MCF 10A (cell line): ENCODE measurements at regions not wholly inside any gene's neighbourhood (a gene's known extent, or its start where the extent isn't known, plus 50 kb on each side); places are given as distances from the start of the nearest gene placed in this dataset.

ENCODE experiments used
- BruUV-seq: library from RNA; stranded (reverse); fragments of 400-500 nt; replicated peaks from 2 replicates; lab custom pipeline; 2021; lab: Mats Ljungman, UMichigan
- CTCF ChIA-PET: fragments of 300-600 bp; sonication (Branson Sonifier 250); formaldehyde crosslinking; extraction: SDS; loops from one replicate; lab custom pipeline; 2021; ENCODE audit warnings: antibody characterized with exemption, inconsistent platforms; lab: Yijun Ruan, JAX
- POLR2A ChIA-PET: fragments of 300-600, 350-650 bp; sonication (Branson Sonifier 250); formaldehyde crosslinking; extraction: SDS; loops from one replicate; lab custom pipeline; 2020; ENCODE audit warnings: antibody characterized with exemption, inconsistent platforms; lab: Yijun Ruan, JAX
- DNase-seq: peaks from one replicate; pipeline ENCODE4 v3.0.0-alpha.2; 2018; ENCODE audit not compliant: unreplicated experiment
- H3K27ac Mint-ChIP-seq: one replicate; pipeline ENCODE4 v1.8.0; 2022; ENCODE audit warnings: mild to moderate bottlenecking, low read depth, mixed read lengths; ENCODE audit not compliant: unreplicated experiment
- H3K27me3 Mint-ChIP-seq: one replicate; pipeline ENCODE4 v1.8.0; 2022; ENCODE audit warnings: mixed read lengths; ENCODE audit not compliant: insufficient read depth, unreplicated experiment
- H3K36me3 Mint-ChIP-seq: one replicate; pipeline ENCODE4 v1.8.0; 2022; ENCODE audit warnings: mild to moderate bottlenecking, moderate library complexity, mixed read lengths; ENCODE audit not compliant: insufficient read depth, unreplicated experiment
- H3K4me1 Mint-ChIP-seq: one replicate; pipeline ENCODE4 v1.8.0; 2022; ENCODE audit warnings: mixed read lengths; ENCODE audit not compliant: insufficient read depth, unreplicated experiment
- H3K4me3 Mint-ChIP-seq: one replicate; pipeline ENCODE4 v1.8.0; 2022; ENCODE audit warnings: mild to moderate bottlenecking, moderate library complexity, mixed read lengths; ENCODE audit not compliant: unreplicated experiment
- H3K9me3 Mint-ChIP-seq: one replicate; pipeline ENCODE4 v1.8.0; 2022; ENCODE audit warnings: mixed read lengths; ENCODE audit not compliant: unreplicated experiment
- intact Hi-C: fragments of 100-400 bp; cut with micrococcal nuclease; formaldehyde crosslinking; loops from 2 replicates; pipeline ENCODE4 v1.14.1; 2022
- TF ChIP-seq, protein P1 (sequence below): fragments of 200-600 bp; IDR thresholded peaks from one replicate; pipeline ENCODE4 v1.8.0; 2022; ENCODE audit warnings: antibody characterized with exemption, mild to moderate bottlenecking; ENCODE audit not compliant: unreplicated experiment

DNA sequence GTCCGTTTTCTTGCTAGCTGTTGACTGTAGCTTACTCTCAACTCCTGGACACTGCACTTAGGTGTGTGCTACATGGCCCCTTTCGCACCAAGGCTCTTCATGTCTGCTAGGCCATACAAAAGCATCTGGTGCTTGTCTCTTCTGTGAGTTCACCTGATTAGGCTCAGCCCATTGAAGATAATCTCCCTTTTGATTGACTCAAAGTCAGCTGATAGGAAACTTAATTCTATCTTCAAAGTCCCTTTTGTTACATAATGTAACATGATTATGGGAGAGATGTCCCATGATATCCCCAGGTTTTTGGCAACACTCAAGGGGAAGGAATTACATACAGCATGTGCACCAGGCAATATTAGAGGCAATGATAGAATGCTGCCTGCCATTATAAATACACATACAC is 263.0 kb upstream of the JAG1 start:
- Mint-ChIP-seq H3K9me3 (peaks cover under 1% of the 10 kb centered on the region), H3K4me3 (no peak overlapping the region), H3K27ac (no peak overlapping the region), H3K27me3 (no peaks in the 10 kb centered on the region), H3K36me3 (no peaks in the 10 kb centered on the region), H3K4me1 (peaks cover 14% of the 10 kb centered on the region)
- intact Hi-C loops, result no loop called here
- POLR2A ChIA-PET, result interaction anchor here (0.9 to 1.4 kb wide), 3 partner anchors 12 to 65 kb away, joined by 3 to 6 read pairs (median 3); no protein-coding TSS in a partner anchor
- TF ChIP-seq, protein P1, sequence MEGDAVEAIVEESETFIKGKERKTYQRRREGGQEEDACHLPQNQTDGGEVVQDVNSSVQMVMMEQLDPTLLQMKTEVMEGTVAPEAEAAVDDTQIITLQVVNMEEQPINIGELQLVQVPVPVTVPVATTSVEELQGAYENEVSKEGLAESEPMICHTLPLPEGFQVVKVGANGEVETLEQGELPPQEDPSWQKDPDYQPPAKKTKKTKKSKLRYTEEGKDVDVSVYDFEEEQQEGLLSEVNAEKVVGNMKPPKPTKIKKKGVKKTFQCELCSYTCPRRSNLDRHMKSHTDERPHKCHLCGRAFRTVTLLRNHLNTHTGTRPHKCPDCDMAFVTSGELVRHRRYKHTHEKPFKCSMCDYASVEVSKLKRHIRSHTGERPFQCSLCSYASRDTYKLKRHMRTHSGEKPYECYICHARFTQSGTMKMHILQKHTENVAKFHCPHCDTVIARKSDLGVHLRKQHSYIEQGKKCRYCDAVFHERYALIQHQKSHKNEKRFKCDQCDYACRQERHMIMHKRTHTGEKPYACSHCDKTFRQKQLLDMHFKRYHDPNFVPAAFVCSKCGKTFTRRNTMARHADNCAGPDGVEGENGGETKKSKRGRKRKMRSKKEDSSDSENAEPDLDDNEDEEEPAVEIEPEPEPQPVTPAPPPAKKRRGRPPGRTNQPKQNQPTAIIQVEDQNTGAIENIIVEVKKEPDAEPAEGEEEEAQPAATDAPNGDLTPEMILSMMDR, result no peak
- BruUV-seq, result no TSS peak
- DNase-seq, result no peak
- CTCF ChIA-PET, result interaction anchor here (0.6 to 0.7 kb wide), 2 partner anchors 11 to 18 kb away, joined by 3 read pairs; no protein-coding TSS in a partner anchor

DNA sequence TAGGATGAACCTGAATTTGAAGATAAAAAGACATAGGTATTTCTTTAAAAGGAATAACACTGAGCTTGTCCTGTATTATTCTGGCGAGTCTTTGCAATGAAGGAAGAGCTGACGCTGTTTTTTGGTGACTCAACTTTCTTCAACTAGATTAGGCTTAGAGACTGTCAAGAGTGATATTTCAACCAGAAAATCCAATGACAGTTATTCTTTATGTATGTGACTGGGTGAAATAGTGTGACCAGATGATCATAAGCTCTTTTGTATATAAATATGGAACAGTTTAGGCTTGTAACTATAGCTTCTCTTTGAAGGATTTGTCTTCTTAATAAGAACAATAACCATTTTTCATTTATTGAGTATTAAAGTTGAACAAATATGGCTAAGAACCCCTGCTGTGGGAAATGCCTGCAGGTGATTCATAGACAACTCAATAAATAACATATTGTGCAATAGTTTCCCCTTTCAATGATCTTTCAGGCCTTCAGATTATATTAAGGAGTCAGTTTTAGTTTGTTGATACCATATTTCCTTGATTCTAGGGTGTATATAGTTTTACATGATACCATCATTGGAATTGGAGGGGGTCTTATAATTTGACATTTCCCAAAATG is 265.6 kb upstream of the JAG1 start:
- intact Hi-C loops, result no loop called here
- Mint-ChIP-seq H3K4me3 (no peak overlapping the region), H3K27me3 (no peaks in the 10 kb centered on the region), H3K27ac (peak overlapping the region; percentile 68), H3K4me1 (peaks cover 14% of the 10 kb centered on the region), H3K36me3 (no peaks in the 10 kb centered on the region), H3K9me3 (no peaks in the 10 kb centered on the region)
- ChIA-PET POLR2A (interaction anchor here (0.9 to 2.6 kb wide), 10 partner anchors 9 to 200 kb away, joined by 3 to 11 read pairs (median 5); no protein-coding TSS in a partner anchor), CTCF (interaction anchor here (0.5 to 2.1 kb wide), 7 partner anchors 11 to 381 kb away, joined by 3 to 7 read pairs (median 4); no protein-coding TSS in a partner anchor)
- BruUV-seq, result no TSS peak
- TF ChIP-seq, protein P1, result no peak
- peak; percentile 52 for DNase-seq

DNA sequence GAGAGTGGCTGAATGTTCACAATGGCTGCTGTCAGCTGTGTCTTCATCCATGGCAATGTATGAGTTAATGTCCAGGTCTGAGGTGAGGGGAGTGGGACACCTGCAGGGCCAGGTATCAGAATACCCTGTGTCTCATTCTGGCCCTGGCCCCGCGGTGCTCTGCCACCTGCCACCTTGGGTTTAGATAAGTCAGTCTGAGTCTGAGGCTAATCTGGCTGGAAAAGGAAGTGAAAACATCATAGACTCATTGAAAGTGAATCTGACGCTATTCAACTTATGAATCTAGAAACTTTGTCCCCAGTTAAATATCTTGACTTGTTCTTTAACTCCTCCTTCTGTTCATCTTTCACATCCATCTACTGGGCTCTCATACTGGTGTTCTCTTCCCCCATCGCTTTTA is 267.1 kb upstream of the JAG1 start:
- ChIA-PET CTCF (interaction anchor here (1.1 kb wide), 1 partner anchor 13 kb away, joined by 5 read pairs; no protein-coding TSS in a partner anchor), POLR2A (no interaction called here)
- no peak for DNase-seq
- Mint-ChIP-seq H3K4me3 (no peak overlapping the region), H3K36me3 (no peaks in the 10 kb centered on the region), H3K27ac (no peak overlapping the region), H3K9me3 (no peaks in the 10 kb centered on the region), H3K27me3 (no peaks in the 10 kb centered on the region), H3K4me1 (peaks cover 14% of the 10 kb centered on the region)
- TF ChIP-seq, protein P1, result no peak
- intact Hi-C loops, result no loop called here
- BruUV-seq, result no TSS peak

DNA sequence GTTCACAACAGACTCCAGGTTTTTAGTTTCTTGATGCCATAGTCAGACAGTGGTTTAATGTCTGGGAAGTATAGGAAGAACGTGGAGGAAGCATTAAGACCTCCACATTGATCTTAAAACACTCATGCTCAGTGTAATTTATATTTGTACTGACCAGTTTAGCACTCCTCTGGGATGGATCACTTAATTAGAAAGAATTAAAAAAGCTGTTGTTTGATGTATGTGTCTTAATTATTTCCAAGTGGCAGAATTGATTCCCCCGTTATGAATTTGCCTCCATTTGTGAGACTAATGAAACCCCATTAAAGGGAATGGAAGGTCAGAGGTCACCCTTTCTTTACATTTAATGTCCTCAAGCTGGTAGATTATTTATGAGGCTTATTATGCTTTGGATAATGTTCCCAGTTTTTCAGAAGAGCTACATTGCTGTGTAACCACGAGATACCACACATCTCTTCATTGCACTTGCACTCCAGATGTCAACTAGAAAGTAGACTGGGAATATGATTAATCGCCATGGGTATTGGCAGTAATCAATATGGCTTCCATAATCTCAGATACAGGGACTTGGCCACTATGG is 270.0 kb upstream of the JAG1 start:
- POLR2A ChIA-PET, result interaction anchor here (0.6 to 1.9 kb wide), 2 partner anchors 10 to 224 kb away, joined by 3 to 11 read pairs; no protein-coding TSS in a partner anchor
- DNase-seq, result no peak
- CTCF ChIA-PET, result interaction anchor here (0.8 to 1.1 kb wide), 2 partner anchors 16 to 24 kb away, joined by 3 to 4 read pairs; no protein-coding TSS in a partner anchor
- peaks cover 9% of the 10 kb centered on the region for H3K4me1 Mint-ChIP-seq
- no TSS peak for BruUV-seq
- TF ChIP-seq, protein P1, result no peak
- H3K27me3 Mint-ChIP-seq, result no peaks in the 10 kb centered on the region
- no peaks in the 10 kb centered on the region for H3K9me3 Mint-ChIP-seq
- intact Hi-C loops, result no loop called here
- no peaks in the 10 kb centered on the region for H3K36me3 Mint-ChIP-seq
- H3K4me3 Mint-ChIP-seq, result no peak overlapping the region
- H3K27ac Mint-ChIP-seq, result no peak overlapping the region
